Breast epithelium (tissue), 3 donors: ENCODE measurements at regions not wholly inside any gene's neighbourhood (a gene's known extent, or its start where the extent isn't known, plus 50 kb on each side); places are given as distances from the start of the nearest gene placed in this dataset.

Experiments
- CTCF ChIP-seq, 3 donors: fragments of 450-650 bp; IDR thresholded peaks; one replicate each; pipeline ENCODE4 v1.5.1; 2016 to 2017; ENCODE audit warnings: antibody characterized with exemption in 3 of 3, mild to moderate bottlenecking in 3 of 3, moderate library complexity in 3 of 3
- POLR2AphosphoS5 ChIP-seq, 3 donors: sonication (generic); formaldehyde crosslinking; IDR thresholded peaks; one replicate each; pipeline ENCODE4 v1.6.1; 2017; ENCODE audit warnings: antibody characterized with exemption in 3 of 3

GRCh38 chr2:51959696-51960095, 927.8 kb upstream of the NRXN1 start:
- TF ChIP-seq POLR2AphosphoS5 (IDR thresholded peaks at IDR 0.05), result no peak
- TF ChIP-seq CTCF (IDR thresholded peaks at IDR 0.05), result no peak
